Endometrium (tissue), 2 donors: ENCODE measurements at regions not wholly inside any gene's neighbourhood (a gene's known extent, or its start where the extent isn't known, plus 50 kb on each side); places are given as distances from the start of the nearest gene placed in this dataset.

Source experiments
- FAIRE-seq: peaks from 2 replicates; lab custom pipeline; 2012; peaks lifted over from hg19 to GRCh38; lab: Jason Lieb, UNC
- donor health status: control.
- donor health status: control.

DNA sequence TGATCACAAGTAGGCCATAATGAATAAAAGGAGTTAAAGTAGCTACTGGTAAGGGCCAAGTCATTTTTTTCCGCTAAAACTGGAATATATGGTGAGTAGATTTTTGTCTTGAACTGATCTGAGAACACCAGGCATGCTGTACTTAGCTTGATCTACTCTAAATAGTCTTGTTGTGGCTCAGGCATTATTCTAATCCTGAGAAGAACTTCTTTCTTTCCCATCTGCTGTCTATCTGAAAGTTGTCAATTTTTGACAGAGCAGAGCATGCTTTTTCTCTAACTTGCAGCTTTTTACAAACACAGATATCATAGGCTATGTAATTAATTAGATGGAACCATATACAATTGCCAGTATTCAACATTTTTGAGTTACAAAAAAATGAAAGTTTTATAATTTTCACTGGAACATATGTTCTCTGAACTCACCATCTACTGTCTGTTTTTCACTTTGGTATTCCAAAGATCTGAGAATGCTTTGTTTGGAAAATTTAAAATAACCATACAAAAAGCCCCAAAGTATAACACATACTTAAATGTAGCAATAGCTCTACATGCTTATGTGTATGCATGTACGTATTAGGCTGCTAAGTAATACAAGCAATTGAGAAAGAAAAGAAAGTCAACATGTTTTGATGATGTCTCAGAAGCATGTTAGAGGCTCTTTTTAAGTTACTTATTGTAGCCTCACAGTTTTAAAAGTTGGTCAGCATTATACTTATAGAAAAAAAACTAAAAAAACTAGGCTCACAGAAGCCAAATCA lies 542.7 kb upstream of the LUZP2 start:
- no peak for FAIRE-seq

GRCh38 chr11:23954730-23955129 lies 542.1 kb upstream of the LUZP2 start:
- FAIRE-seq: no peak

GRCh38 chr11:23956586-23956985 lies 540.3 kb upstream of the LUZP2 start:
- FAIRE-seq: no peak

GRCh38 chr11:23957314-23957713 lies 539.5 kb upstream of the LUZP2 start:
- FAIRE-seq: no peak

GRCh38 chr11:23959462-23959861 lies 537.4 kb upstream of the LUZP2 start:
- no peak for FAIRE-seq

GRCh38 chr11:23961503-23962338 lies 535.1 kb upstream of the LUZP2 start:
- FAIRE-seq: no peak

- no peak for FAIRE-seq
These were observed 523.6 kb upstream of the LUZP2 start for GRCh38 chr11:23973244-23973643.

GRCh38 chr11:23974051-23974450 lies 522.8 kb upstream of the LUZP2 start:
- no peak for FAIRE-seq

DNA sequence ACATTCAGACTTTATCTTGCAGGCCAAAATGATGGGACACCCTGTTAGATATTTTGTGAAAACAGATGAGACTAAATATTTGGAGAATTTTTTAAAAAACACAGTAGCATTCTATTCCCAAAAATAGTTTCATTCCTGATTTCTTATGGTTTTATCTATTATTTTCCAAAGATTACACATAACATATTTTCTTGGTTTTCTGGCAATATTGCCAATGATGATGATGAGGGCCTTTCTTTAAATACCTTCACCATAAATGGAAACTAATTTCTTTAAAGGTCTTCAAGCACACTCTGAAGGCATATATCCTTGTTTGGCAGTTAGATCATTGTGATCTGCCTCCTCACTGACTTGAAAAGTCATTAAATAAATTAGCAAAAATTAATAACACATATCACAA lies 522.3 kb upstream of the LUZP2 start:
- no peak for FAIRE-seq

DNA sequence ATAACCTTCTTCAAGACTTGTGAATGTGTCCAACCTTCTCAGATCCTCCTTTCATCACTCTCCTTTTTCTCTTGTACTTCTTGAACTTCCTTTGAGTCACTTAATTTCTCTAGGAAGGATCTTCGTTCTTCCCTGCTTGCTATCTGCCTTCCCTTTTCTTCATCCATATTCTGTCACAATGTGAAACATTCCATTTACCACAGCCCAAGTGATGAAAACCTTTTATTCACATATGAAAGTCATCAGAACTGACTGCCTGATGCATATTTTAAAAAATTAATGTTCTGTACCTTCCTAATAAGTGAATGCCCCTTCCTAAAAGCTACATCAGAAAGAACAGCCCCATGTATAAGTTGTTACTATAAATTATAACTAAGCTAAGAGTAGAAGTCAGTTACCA lies 520.4 kb upstream of the LUZP2 start:
- no peak for FAIRE-seq

GRCh38 chr11:23976841-23977271 lies 520.0 kb upstream of the LUZP2 start:
- no peak for FAIRE-seq

- no peak for FAIRE-seq
These were observed 508.4 kb upstream of the LUZP2 start for GRCh38 chr11:23988381-23989006.

DNA sequence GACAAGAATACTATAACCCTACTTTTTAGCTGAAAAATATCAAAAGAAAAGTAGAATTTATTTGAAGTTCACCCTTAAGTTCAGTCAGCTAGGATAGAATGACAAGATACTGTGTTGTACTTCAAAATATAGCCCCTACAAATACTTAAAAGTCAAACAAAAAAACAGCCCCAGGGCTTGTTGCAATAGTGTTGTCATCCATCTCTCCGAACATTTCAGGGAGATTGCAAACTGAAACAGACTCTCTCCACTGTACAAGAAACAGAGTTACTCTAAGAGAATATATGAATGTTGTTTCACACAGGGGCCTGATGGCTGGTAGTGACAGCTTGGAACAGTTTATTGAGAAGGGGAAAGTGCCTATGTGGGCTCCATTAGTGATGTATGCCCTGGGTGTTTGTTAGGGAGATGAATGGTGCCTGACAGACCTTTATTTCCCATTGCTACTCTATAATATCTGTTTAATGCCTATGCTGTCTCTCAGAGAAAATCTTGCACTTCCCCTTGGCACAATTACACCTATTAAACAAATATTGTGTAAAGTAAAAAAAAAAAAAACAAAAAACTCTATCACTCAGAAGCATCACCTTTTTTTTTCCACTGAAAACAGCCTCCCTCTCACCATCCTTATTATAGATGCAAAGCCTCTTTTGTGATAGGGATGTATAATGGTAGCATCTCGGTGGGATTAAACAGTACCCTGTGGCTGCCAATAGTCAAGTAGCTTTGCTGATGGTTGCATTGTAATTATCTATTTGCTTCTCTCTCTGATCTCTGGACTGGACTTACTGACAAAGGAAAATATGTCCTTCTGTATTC lies 506.3 kb upstream of the LUZP2 start:
- no peak for FAIRE-seq

DNA sequence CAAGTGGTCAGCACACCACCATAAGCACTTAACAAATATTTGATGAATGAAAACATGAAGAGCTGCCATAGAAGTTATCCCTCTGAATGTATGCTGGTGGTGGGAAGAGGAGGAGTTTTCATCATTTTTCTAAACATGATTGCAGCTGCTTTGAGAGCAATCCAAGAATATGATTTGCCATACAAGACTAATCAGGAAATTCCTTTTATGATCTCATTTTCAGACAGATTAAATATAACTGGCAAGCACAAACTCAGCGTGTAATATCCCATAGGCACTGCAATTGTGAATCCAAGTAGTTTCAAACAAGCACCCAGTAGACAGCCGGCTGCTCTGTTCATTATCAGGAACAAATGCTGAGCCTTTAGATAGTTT lies 505.7 kb upstream of the LUZP2 start:
- no peak for FAIRE-seq

DNA sequence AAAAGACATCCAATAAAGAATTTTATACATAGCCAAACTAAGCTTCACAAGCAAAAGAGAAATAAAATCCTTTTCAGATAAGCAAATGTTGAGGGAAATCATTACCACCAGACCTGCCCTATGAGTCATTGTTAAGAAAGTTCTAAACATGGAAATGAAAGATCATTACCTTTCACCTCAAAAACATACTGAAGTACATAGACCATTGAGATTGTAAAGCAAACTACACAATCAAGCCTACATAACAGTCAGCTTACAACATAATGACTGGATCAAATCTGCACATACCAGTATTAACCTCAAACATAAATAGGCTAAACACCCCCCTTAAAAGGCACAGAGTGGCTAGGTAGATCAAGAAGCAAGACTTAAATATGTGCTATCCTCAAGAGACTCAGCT lies 501.0 kb upstream of the LUZP2 start:
- FAIRE-seq: no peak

GRCh38 chr11:23997356-23997755 lies 499.5 kb upstream of the LUZP2 start:
- FAIRE-seq: no peak

DNA sequence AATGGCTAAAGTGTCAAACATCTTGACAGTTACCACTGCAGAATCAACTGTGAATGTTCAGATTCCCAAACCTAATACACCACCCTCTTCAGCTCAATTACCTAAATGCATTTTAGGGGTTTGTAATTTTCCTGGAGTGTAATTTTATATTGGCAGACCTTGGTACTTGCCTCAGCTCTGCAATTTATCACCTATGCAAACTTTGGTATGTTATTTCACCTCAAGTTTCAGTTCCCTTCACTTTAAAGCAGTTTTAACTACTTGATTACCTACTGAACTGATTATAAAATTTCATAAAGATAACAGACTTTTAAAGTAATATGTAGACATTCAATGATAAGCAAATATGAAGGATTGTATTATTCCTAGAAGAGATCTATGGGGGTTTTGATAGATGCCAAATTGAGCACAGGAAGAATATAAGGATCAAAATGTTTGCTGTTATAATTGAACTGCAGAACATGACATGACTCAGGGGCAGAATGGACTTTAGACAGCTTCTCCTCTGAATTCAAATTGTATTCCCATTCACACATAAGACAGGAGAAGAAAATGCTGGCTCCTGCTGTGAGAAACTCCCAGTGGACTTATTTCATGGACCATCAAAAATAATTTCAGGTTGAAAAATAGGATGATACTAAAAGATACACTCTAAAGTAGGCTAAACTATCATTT lies 491.5 kb upstream of the LUZP2 start:
- no peak for FAIRE-seq

DNA sequence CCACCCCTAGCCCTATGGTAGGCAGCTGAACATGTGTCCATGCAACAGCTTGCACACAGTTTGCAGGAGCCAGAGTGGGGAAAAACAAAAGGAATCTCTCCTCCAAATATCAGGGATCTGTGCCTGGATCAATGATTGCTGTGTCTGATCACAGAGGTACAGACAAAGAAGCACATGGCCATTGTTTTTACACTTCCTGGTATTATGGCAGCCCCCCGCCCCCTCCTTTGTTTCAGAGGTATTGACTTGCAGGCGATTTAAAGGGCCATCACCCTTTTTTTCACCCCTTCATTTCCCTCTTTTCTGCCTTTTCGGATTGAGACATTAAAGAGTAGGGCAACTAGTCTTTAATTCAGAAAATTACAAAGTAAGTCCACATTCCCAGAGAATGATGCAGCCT lies 453.0 kb upstream of the LUZP2 start:
- no peak for FAIRE-seq

DNA sequence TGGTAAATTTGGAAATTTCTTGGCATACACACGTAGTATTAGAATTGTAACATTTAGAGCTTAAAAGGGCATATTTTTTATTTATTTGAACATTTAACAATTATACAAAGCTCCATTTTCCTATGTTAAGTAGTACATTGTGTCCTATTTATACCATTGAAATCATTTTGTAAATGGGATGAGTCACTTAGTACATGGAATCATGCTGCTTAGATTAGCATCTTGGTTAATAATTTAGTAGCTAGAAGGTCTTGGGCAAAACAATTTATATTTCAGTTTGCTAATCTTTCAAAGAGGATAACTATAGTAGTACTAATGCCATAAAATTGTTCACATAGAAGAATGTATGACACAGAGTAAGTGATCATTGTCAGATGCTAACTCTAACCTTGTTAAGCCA lies 450.1 kb upstream of the LUZP2 start:
- FAIRE-seq: no peak

- no peak for FAIRE-seq
These were observed 440.8 kb upstream of the LUZP2 start for GRCh38 chr11:24056051-24056450.

DNA sequence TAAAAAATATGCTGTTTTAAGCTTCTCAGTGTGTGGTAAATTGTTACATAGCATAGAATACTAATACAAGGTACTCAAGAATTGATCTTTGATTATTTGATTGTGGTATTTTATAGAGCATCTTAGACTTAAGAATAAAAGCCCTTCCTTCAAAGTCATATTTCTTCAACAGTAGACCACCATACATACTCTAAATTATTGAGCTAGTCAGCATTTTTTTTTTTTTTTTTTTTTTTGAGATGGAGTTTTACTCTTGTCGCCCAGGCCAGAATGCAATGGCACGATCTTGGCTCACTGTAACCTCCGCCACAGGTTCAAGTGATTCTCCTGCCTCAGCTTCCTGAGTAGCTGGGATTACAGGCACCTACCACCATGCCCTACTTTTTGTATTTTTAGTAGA lies 436.7 kb upstream of the LUZP2 start:
- no peak for FAIRE-seq
